Activated CD8-positive, alpha-beta memory T cell treated with anti-CD3 and anti-CD28 coated beads for 36 hours (primary cell): ENCODE measurements at regions not wholly inside any gene's neighbourhood (a gene's known extent, or its start where the extent isn't known, plus 50 kb on each side); places are given as distances from the start of the nearest gene placed in this dataset.

Experiments
- CTCF ChIA-PET: fragments of 350-600 bp; sonication (Branson Sonifier 250); formaldehyde crosslinking; loops from one replicate; lab custom pipeline; 2021; ENCODE audit warnings: antibody characterized with exemption; lab: Charles Lee
- POLR2A ChIA-PET: fragments of 350-600 bp; sonication (Branson Sonifier 250); formaldehyde crosslinking; loops from one replicate; lab custom pipeline; 2021; ENCODE audit warnings: antibody characterized with exemption; lab: Charles Lee

DNA sequence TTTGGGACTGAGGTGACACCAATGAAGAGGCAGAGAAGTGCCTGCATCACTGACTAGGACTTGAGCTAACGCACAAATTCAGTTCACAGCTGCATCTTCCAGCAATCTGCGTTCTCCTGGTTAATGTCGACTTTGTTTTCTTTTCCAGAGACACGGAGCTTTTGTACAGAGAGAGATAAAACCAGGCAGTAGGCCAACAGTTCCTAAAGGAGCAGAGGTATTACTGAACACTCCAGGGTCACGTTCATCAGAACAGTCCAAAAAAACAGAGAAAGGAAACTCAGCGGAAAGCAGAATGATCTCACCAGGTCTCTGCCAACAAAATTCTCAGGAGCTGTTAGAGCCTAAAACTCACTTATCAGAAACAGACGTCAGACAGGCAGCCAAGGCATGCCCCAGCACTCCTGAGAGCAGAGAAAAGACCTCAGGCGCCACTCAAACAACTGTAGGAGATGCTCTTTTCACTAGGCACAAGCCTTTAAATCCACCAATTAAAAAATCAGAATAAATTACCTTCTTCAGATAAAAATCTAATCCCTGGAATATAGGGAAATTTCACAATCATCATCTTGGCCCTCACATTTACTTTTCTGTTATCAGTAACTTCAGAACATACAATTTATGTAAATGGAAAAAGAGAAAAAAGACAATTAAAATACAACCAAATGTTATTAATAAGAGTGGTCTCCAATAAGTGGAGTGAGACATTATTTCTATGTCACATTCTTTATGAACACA lies 95.9 kb upstream of the SPTBN1 start:
- CTCF ChIA-PET = no interaction called here
- POLR2A ChIA-PET = no interaction called here

DNA sequence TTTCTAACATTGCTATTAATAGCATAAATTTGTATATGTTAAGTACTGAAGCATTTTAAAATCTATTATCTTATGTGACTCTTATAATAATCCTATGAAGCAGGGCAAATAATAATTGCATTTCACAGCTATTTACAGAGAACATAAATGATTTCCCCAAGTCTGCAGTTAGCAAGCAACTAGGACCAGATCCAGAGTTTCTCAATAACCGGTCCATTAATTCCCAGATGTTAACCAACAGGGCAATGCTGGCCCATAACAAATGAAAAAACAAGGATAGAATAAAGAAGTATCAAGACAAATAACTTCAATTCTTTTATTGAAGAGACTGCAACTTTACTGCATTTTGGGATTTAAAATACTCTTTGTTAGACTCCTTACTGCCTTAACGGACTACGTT lies 91.7 kb upstream of the SPTBN1 start:
- CTCF ChIA-PET = no interaction called here

DNA sequence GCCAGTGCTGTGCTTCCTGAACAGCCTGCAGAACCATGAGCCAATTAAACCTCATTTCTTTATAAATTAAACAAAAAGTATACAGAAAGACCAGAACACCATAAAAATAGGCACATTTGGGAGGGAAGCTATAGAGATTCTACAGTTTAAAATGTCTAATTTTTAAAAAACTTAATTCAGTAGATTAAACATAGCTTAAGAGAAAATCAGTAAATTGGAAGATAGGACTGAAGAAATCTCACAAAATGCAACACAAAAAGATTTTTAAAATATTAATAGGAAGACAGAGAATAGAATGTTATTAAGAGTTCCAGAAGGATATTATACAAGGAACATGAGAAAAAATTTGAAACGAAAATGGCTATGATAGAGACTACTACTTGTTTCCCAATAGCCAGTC lies 90.5 kb upstream of the SPTBN1 start:
- CTCF ChIA-PET = no interaction called here
- POLR2A ChIA-PET = no interaction called here

More for the DNA sequence above, 91.7 kb upstream of the SPTBN1 start:
- POLR2A ChIA-PET = no interaction called here

DNA sequence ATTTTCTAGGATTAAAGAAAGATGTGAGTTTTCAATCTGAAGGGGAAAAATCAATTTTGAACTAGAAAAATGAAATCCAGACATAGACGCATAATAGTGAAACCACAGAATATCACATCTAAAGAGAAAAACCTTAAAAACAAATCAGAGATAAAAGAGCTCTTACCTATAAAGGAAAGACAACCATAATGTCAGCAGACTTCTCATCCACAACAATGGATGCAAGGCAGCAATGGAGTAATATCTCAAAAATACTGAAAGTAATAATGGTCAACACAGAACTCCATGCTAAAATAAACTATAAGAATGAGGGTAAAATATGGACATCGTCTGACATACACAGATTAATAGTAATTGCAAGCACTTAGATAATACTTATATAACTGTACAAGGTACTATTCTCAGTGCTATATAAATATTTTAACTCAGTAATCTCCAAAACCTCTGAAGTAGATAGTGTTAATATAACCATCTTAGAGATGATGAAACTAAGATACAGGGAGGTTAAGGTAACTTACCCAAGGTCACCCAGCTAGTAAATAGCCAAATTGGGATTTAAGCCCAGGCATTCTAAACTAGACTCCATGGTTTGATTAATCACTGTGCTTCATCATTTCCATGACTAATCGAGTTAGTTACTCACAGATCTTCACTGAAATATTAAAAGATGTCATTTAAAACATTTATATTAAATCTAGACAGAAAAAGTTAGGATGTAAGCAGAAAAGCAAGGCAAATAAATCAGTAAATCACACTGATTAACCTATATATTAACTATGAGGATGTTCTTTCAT lies 89.4 kb upstream of the SPTBN1 start:
- ChIA-PET CTCF (no interaction called here), POLR2A (no interaction called here)

DNA sequence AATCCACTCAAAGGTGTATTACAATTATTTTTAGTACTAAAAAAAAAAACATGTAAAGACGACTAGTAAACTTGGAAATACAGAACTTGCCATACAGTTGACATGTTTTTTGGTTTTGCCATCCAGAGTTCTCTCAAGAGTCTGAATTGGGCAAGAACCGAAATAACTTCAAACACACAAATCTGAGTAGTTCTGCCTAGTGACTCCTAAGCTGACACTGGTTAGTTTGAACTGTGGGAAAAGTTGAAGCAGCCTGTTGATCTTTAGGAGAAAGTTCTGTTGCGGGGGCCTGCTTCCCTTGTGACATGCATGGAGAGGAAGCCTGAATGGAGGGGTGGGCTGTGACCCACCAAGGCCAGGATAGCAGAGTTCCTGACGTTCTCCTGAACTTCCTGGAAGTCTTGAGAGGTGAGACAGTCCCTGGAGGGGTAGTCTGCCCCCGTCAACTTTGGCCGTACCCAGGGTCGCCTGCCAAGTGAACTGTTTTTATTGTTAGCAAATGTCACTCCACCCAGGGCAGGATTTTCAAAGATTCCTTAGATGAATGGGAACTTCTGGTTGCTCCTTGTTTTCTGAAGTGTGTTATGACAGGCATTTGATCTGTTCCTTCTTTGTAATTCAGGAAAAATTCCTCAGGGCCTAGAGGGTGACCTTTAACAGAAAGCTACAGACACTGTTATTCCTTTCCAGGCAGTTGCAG lies 85.6 kb upstream of the SPTBN1 start:
- ChIA-PET POLR2A (no interaction called here), CTCF (no interaction called here)

DNA sequence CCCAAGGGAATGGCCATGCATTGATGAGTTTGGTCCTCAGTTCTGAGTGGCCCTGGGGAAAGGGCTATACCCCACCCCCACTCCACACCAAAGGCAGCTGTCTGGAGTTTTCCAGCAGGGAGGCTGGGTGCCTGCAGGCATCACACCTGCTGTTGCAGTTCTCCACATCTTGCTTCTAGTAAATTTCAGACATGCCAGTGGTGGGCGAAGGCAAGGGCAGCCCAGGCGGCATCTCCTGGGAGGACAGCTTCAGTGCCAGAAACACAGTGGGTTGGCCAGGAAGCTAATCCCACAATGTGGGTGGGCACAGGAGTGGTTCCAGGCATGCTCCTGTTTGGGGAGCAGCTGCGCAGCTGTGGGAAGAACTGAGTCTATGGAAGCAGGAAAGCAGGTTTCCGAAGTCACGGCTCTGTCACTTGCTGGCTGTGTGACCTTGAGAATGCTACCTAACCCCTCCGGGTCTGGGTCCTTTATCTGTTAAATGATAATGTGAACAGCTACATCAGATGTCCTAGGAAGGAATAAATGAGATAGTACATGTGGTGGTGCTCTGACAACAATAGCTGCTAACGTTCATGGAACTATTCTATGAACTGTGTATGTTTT lies 84.6 kb upstream of the SPTBN1 start:
- CTCF ChIA-PET = no interaction called here
- POLR2A ChIA-PET = no interaction called here

DNA sequence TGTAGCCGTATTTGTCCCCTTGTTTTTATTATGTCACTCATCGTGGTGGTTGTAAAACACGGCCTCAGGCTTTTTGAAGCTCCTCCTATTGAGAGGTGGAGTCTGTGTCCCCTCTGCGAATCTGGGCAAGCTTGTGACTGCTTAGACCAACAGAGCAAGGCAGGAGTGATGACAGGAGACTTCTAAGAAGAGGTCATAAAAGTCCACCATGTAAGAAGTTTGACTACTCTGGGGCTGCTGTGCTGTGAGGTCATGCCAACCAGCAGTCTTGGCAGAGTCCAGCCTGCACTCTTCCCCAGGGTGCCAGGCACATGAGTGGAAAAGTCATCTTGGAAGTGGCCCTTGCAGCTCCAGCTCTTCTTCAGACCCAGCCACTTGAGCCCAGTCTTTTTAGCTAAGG lies 83.8 kb upstream of the SPTBN1 start:
- ChIA-PET POLR2A (no interaction called here), CTCF (no interaction called here)

DNA sequence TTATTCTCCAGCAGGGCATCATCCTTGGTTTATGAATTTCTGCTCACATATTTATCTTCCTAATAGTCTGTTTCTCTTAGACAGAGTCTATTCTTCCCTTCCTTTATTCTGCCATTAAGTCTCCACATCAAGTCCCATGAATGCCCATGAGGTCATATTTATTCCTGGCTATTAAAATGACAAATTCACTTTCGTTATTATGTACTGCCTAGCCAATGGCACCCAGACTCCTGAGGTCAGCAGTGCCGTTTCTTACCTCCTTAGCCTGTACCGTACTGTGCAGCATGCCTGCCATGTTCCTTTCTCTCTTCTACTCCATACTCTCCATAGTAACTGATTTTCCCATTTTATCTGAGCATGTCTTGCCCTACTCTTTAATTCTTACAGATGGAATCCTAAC lies 82.3 kb upstream of the SPTBN1 start:
- CTCF ChIA-PET = no interaction called here
- POLR2A ChIA-PET = no interaction called here

DNA sequence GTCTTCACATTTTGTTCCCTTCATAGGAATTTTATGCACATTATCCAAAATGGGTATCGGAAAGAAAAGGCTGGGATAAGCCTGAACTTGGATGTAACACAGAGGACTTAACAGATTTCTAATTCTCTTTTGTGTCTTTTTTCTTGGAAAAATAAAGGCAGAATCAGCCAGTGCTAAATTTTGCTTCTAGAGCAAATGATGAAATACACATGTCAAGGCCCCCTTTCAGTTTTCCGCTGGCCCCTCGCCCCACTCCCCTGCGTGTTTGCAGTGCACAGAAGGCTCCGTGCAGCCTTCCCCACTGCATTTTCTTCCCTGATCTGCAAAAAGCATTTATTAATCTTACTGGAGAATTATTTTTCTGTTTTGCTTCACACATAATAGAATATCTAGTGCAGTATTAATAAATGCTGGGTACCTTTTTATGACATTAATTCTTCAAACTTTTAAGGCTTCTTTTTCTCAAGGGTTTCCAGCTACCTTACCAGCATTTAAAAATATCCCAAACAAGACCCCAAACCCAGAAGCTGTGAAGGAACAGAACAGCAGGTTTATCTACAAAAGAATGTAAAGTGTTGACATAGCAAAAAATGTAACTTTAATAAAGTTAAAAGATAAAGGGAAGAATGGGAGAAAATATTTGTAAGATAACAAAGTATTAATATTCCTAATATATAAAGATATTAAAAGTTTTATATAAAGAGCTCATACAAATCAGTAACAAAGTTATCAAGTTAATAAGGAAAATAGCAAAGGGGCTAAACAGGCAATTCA lies 81.3 kb upstream of the SPTBN1 start:
- ChIA-PET POLR2A (no interaction called here), CTCF (no interaction called here)

DNA sequence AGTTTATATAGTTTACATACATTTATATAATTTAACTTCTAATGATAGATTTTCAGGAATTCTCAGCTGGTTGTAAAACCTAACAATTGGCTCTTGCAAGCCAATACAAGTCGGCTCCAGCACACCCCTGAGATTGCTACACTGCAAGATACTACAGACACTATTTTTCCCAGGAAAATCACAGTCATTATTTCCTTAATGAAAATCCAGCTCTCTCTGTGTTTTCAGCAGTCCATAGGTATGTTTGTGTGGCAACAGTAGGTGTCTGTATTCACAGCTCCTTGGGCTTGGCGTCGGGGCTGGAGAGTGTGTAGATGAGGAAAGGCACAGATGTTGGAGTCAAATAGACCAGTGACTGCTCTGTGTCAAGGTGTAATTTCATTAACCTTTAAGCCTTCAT lies 78.7 kb upstream of the SPTBN1 start:
- POLR2A ChIA-PET = no interaction called here

DNA sequence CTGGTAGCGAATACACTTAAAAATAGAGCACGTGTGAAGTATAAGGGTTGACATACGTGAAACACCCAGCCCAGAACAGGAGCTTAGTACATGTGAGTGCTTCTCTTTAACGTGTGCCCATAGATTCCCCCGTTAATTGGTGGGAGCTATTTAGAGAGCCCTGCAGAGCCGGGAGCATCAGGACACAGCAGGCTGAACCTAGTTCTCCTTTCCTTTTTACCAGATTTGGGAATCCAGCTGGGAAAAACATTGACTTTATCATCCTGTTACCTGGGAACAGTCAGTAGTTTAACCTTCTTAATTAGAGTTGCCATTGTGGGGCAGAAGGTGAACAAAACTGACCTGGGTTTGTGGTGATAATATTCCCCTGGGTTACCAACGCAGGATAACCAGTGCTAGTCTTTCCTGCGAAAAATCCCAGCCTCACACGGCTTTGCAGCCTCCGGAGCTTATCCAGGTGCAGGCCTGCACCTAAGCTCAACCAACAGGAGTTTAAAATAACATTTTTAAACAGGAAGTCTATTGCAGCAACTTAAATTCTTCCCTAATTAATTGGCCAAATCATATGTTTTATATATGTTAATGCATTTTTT lies 78.1 kb upstream of the SPTBN1 start:
- POLR2A ChIA-PET = no interaction called here

More for the DNA sequence above, 78.7 kb upstream of the SPTBN1 start:
- CTCF ChIA-PET = no interaction called here

DNA sequence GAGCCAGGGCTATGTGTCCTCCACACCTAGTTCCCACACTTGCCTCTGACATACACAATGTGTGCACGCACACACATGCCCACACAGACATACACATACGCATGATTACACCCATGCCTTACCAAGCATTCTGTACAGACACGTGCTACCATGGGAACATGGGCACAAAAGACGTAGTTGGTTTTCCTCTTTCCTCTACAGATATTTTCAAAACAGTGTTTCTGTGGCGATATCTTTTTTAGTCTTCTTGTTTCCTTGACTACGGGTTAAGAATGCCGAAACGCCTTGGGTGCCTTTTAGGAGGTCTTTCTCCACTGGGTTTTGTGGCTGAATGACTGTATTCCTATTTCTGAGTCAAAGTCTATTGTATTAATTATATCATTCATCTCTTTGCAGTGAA lies 75.5 kb upstream of the SPTBN1 start:
- POLR2A ChIA-PET = no interaction called here

More for the DNA sequence above, 78.1 kb upstream of the SPTBN1 start:
- CTCF ChIA-PET = no interaction called here

DNA sequence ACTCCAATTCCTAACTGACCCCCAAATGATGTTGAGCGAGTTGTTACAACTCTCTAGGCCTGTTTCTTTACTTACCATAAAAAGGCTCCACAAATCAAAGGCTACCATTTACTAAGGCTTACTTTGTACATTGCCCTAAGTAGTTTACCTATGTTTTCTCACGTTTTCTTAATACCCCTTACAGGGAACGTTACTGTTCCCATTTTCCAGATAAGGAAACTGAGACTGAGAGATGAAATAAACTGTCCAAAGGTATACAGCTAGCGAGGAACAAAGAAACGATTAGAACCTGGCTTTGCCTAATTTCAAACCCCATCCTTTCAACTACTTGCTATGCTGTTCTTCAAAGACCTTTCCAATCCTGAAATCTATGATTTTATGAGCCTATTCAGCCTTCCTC lies 74.8 kb upstream of the SPTBN1 start:
- POLR2A ChIA-PET = no interaction called here
- CTCF ChIA-PET = no interaction called here

More for the DNA sequence above, 75.5 kb upstream of the SPTBN1 start:
- CTCF ChIA-PET = no interaction called here

DNA sequence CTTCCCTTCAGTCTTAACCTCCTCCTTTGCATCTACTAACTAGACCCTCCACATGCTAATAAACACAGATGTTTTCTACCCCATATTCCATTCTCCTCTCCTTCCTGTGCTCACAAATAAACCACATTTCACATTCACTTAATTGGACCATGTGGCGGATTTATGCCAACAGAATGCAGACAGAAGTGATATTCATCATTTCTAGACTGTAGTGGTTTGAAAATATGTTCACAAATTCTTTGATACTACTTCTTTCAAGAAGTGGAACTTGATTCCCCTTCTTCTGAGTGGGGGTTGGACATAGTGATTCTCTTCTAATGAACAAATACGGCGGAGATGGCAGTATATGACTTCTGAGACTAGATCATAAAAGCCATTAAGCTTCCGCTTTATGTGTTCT lies 73.5 kb upstream of the SPTBN1 start:
- ChIA-PET CTCF (no interaction called here), POLR2A (no interaction called here)

DNA sequence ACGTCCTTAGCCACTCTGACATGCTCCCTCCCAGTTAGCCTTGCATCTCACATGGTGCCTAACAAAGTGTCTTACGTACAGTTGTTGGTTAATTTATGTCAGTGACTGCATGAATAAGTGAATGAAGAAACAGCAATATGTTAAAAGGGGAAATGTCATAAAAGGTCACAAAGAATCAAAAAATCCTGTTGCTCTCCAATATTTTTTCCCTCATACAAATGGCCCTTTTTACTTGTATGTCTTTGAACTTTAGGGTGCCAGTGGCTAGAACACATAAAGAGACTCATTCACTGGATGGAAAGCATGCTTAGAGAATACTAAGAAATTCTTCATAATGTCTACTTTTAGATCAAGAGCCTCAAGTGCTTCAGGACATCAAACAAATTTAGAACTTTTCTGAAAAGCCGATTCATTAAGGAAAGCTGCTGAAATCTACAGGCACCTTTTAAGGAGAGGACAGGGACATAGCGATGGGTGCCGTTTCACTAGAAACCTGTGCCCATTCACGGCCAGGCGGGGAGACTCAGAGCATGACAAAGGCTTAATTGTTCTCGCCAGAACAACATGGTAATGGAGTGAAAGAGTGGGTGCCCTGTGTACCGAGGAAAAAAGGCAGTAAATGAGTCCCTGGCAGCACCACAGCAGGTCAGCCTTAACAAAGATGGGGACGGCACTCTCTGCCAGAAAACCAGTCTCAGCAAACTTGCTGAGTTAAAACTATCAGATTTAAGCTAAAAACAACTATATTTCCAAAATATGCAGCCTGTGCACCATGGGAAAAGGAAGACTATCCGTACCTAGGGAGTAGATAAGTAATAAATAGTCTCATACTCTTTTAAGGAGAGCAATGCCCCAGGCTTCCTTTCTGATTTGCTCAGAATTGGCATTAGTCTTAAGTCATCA lies 71.6 kb upstream of the SPTBN1 start:
- POLR2A ChIA-PET = no interaction called here

DNA sequence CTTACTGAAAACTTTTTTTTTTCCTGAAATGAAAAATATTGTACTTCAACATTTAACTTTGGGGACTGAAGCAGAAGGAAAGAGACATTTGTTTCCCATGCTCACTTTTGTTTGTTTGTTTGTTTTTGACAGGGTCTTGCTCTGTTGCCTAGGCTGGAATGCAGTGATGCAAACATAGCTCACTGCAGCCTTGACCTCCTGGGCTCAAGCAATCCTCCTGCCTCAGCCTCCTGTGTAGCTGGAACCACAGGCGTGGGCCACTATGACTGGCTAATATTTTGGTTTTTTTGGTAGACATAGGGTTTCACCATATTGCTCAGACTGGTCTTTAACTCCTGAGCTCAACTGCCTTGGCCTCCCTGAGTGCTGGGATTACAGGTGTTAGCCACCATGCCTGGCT lies 70.9 kb upstream of the SPTBN1 start:
- ChIA-PET CTCF (no interaction called here), POLR2A (no interaction called here)

More for the DNA sequence above, 71.6 kb upstream of the SPTBN1 start:
- CTCF ChIA-PET = no interaction called here

DNA sequence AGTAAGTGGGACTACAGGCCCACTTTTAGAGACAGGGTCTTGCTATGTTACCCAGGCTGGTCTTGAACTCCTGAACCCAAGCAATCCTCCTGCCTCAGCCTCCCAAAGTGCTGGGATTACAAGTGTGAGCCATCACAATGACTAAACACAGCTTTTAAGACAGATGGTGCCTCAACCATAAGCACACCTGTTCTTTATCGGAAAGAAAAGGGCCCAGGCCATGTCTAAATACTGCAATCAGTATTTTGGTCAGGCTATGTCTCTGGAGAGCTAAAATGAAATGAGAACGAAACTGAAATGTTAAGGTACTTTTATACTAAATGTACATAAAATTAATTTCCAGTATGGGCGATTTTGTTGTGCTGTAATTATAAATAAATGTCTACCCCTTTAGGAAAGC lies 69.5 kb upstream of the SPTBN1 start:
- POLR2A ChIA-PET = no interaction called here
- CTCF ChIA-PET = no interaction called here
